Esophagus muscularis mucosa (tissue), 4 donors: ENCODE measurements at regions not wholly inside any gene's neighbourhood (a gene's known extent, or its start where the extent isn't known, plus 50 kb on each side); places are given as distances from the start of the nearest gene placed in this dataset.

Source experiments
- DNase-seq: peaks from one replicate; pipeline ENCODE4 v3.0.0-alpha.2; 2017; ENCODE audit errors: extremely low spot score
- H3K27ac ChIP-seq, 4 donors: fragments of 200-600 bp; sonication (generic); replicated peaks in 1 of 4; 1 replicate in 3 of 4; 2 replicates in 1 of 4; pipeline ENCODE4 v1.5.1; 2016 to 2019; ENCODE audit warnings: mild to moderate bottlenecking in 1 of 4
- H3K27me3 ChIP-seq, 4 donors: fragments of 200-600 bp; sonication (generic); one replicate each; pipeline versions ENCODE4 v1.5.1 to v1.6.0; 2016 to 2019
- H3K36me3 ChIP-seq, 4 donors: fragments of 200-600 bp; sonication (generic); one replicate each; pipeline ENCODE4 v1.5.1; 2016 to 2019
- H3K4me1 ChIP-seq, 4 donors: fragments of 200-600 bp; sonication (generic); one replicate each; pipeline ENCODE4 v1.5.1; 2016 to 2019
- H3K4me3 ChIP-seq, 4 donors: fragments of 200-600 bp; sonication (generic); 1 replicate in 2 of 4; 2 replicates in 2 of 4; pipeline ENCODE4 v1.5.1; 2016 to 2019; ENCODE audit warnings: mild to moderate bottlenecking in 4 of 4, moderate library complexity in 1 of 4
- H3K9me3 ChIP-seq, 4 donors: fragments of 200-600 bp; sonication (generic); 1 replicate in 3 of 4; 2 replicates in 1 of 4; pipeline ENCODE4 v1.5.1; 2016 to 2019
- CTCF ChIP-seq, 3 experiments: fragments of 200-600 bp in 2 of 3; fragments of 450-650 bp in 1 of 3; sonication (generic) in 2 of 3; IDR thresholded peaks; one replicate each; pipeline ENCODE4 v1.5.1; 2017 to 2019; ENCODE audit warnings: antibody characterized with exemption in 3 of 3, mild to moderate bottlenecking in 2 of 3, moderate library complexity in 1 of 3
- EP300 ChIP-seq: sonication (generic); formaldehyde crosslinking; IDR thresholded peaks from one replicate; pipeline ENCODE4 v1.6.1; 2017; ENCODE audit warnings: antibody characterized with exemption
- POLR2A ChIP-seq: fragments of 450-650 bp; IDR thresholded peaks from one replicate; pipeline ENCODE4 v1.6.1; 2017; ENCODE audit warnings: antibody characterized with exemption, moderate library complexity, mild to moderate bottlenecking, low read depth
- POLR2AphosphoS5 ChIP-seq, 2 donors: sonication (generic); formaldehyde crosslinking; IDR thresholded peaks; one replicate each; pipeline ENCODE4 v1.6.1; 2017; ENCODE audit warnings: antibody characterized with exemption in 2 of 2
- WGBS: methylation state at CpG from one replicate; pipeline ENCODE4 v1.1.5; 2018; 5-methylcytosine and 5-hydroxymethylcytosine counted together
- intact Hi-C: fragments of 100-400 bp; cut with DNase I; formaldehyde crosslinking; loops from one replicate; pipeline ENCODE4 v1.15.1; 2023

GRCh38 chr16:85987750-85988078 is 88.8 kb downstream of the IRF8 start:
- Histone ChIP-seq H3K27me3 (peaks cover 0 to 26% (median 0%) of the 10 kb centered on the region in 4 donors), H3K4me1 (peaks cover 0 to 5% (median 4%) of the 10 kb centered on the region in 4 donors), H3K9me3 (no peaks in the 10 kb centered on the region), H3K4me3 (no peak overlapping the region), H3K36me3 (no peaks in the 10 kb centered on the region), H3K27ac (no peak overlapping the region)
- 75% methylated on average over 3 of the region's 5 CpGs for WGBS
- DNase-seq = no peak
- intact Hi-C loops = loop anchor here (1.0 kb wide), 1 partner anchor 166 kb away; no protein-coding TSS in a partner anchor
- TF ChIP-seq EP300 = no peak
- no peak for TF ChIP-seq POLR2AphosphoS5 (IDR thresholded peaks at IDR 0.05)
- TF ChIP-seq POLR2A = no peak
- no peak for TF ChIP-seq CTCF (IDR thresholded peaks at IDR 0.05)

DNA sequence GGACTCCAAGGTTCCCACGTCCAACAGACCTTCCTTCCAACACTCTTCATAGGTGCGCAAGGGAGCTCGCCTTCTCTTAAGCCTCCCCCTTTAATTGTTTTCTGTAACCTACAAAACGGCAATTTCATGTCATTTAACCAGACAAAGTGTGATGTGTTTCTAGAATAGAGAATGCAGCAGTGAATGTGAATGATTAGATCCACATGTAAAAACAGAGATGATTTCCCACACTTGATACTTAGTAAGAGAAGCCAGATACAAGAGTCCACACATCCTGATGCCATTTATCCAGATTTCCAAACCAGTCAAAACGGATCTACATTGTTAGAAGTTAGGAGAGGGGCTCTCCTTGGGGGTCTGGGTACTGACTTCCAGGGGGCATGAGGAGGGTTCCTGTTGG is 89.3 kb downstream of the IRF8 start:
- intact Hi-C loops = no loop called here
- WGBS = 84% methylated on average over 5 of the region's 5 CpGs
- Histone ChIP-seq H3K9me3 (no peaks in the 10 kb centered on the region), H3K27me3 (peaks cover 0 to 26% (median 0%) of the 10 kb centered on the region in 4 donors), H3K27ac (no peak overlapping the region), H3K4me3 (no peak overlapping the region), H3K36me3 (no peaks in the 10 kb centered on the region), H3K4me1 (peaks cover 0 to 5% (median 4%) of the 10 kb centered on the region in 4 donors)
- no peak for DNase-seq
- TF ChIP-seq POLR2AphosphoS5 (IDR thresholded peaks at IDR 0.05) (no peak), CTCF (IDR thresholded peaks at IDR 0.05) (no peak), POLR2A (no peak), EP300 (no peak)

GRCh38 chr16:85988723-85989313 is 89.9 kb downstream of the IRF8 start:
- Histone ChIP-seq H3K27me3 (peaks cover 0 to 23% (median 0%) of the 10 kb centered on the region in 4 donors), H3K36me3 (no peaks in the 10 kb centered on the region), H3K27ac (no peak overlapping the region), H3K4me3 (no peak overlapping the region), H3K4me1 (peaks cover 0 to 5% (median 4%) of the 10 kb centered on the region in 4 donors), H3K9me3 (no peaks in the 10 kb centered on the region)
- intact Hi-C loops = no loop called here
- TF ChIP-seq POLR2A (no peak), POLR2AphosphoS5 (IDR thresholded peaks at IDR 0.05) (no peak), EP300 (no peak), CTCF (IDR thresholded peaks at IDR 0.05) (no peak)
- no peak for DNase-seq
- 63% methylated on average over 10 of the region's 13 CpGs for WGBS

- Histone ChIP-seq H3K36me3 (no peaks in the 10 kb centered on the region), H3K4me1 (peaks cover 0 to 5% (median 3%) of the 10 kb centered on the region in 4 donors), H3K4me3 (no peak overlapping the region), H3K9me3 (no peaks in the 10 kb centered on the region), H3K27me3 (peaks cover 0 to 25% (median 0%) of the 10 kb centered on the region in 4 donors), H3K27ac (no peak overlapping the region)
- intact Hi-C loops = no loop called here
- 93% methylated on average over 3 of the region's 5 CpGs for WGBS
- DNase-seq = no peak
- no peak for TF ChIP-seq CTCF (IDR thresholded peaks at IDR 0.05)
- no peak for TF ChIP-seq POLR2A
- no peak for TF ChIP-seq EP300
- no peak for TF ChIP-seq POLR2AphosphoS5 (IDR thresholded peaks at IDR 0.05)
Measured at GRCh38 chr16:85989376-85989775, 90.4 kb downstream of the IRF8 start.
